GM12865 (cell line): ENCODE measurements at regions not wholly inside any gene's neighbourhood (a gene's known extent, or its start where the extent isn't known, plus 50 kb on each side); places are given as distances from the start of the nearest gene placed in this dataset.

Experiments
- DNase-seq: peaks from one replicate; pipeline ENCODE4 v3.0.0; 2010; ENCODE audit warnings: low read depth
- H3K4me3 ChIP-seq: 2 replicates; pipeline ENCODE4 v1.5.1; 2011; ENCODE audit warnings: mild to moderate bottlenecking, low read depth, low read length, control low read depth
- TF ChIP-seq, protein P1 (sequence below): IDR thresholded peaks from 2 replicates; pipeline ENCODE4 v1.5.1; 2011; ENCODE audit warnings: low read length, control low read depth, low read depth, inconsistent platforms; ENCODE audit not compliant: insufficient read depth; ENCODE audit errors: missing control alignments

DNA sequence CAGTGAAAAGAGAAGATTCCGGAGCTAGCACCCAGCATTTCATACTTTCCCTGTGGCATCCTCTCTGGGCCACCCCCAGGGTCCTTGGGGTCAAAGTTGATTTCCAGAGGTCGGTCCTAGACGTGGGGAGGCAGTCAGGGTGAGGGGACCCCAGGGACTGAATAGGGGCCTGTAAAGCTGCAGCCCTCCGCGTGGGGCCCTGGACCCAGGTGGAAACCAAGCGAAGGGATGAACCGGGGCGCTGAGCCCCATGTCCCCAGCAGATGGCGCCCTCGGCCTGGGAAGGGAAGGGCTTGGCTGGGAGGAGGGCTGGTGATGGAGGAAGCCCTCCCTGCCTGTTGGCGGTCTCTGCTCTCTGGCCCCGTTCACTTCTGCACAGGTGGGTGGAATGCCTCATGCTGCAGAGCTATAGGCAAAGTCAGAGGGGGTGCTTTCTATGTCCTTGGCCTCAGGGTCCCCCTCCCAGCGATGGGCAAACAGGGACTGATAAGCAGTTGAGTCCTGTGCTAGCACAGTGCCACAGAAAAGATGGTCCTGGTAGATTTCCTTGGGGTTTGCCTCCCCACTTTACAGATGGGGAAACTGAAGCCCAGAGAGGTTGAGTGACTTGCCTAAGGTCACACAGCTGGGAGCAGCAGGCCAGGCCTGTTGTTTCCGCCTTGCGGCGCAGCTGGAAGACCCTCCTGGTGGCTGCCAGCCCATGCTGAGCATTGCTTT, 163.4 kb upstream of the CIBAR2 start:
- no peak overlapping the region for H3K4me3 ChIP-seq
- TF ChIP-seq, protein P1, sequence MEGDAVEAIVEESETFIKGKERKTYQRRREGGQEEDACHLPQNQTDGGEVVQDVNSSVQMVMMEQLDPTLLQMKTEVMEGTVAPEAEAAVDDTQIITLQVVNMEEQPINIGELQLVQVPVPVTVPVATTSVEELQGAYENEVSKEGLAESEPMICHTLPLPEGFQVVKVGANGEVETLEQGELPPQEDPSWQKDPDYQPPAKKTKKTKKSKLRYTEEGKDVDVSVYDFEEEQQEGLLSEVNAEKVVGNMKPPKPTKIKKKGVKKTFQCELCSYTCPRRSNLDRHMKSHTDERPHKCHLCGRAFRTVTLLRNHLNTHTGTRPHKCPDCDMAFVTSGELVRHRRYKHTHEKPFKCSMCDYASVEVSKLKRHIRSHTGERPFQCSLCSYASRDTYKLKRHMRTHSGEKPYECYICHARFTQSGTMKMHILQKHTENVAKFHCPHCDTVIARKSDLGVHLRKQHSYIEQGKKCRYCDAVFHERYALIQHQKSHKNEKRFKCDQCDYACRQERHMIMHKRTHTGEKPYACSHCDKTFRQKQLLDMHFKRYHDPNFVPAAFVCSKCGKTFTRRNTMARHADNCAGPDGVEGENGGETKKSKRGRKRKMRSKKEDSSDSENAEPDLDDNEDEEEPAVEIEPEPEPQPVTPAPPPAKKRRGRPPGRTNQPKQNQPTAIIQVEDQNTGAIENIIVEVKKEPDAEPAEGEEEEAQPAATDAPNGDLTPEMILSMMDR = peak; percentile 93
- peak; percentile 59 for DNase-seq

DNA sequence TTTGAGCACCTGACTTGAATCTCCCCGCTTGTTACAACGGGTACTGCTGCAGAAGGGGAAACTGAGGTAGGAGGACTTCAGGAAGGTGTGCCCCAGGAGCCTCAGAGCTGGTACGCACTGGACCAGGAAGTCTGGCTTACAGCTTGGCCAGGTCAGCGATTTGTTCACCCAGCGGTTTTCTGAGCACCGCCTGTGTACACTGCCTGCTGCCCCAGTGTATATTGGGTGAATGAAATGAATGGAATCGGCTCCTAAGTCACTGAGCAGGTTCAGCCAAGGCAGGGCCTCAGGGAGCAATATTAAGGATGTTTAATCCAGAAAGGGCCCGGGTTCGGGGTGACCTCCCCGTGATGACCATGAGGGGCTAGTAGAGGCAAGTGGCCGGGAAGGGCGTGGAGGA, 164.0 kb upstream of the CIBAR2 start:
- no peak for DNase-seq
- H3K4me3 ChIP-seq = no peak overlapping the region
- TF ChIP-seq, protein P1 = no peak

DNA sequence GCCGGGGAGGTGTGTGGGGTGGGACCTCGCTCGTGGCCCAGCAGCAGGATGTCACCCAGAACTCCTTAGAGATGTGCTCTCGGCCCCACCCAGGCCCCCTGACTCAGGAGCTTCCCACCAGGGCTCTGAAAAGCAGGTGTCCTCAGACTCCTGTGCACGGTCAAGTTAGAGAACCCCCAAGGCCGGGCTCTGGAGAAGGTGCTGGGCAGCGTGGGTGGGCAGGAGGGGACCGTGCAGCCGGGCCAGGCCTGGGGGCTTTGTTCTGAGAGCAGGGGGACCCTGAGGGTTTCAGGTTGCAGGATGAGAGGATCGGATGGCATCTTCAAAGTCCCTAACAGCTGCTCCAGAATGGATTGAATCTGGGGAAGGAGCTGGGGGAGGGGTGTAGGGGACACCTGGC, 164.4 kb upstream of the CIBAR2 start:
- no peak overlapping the region for H3K4me3 ChIP-seq
- TF ChIP-seq, protein P1 = no peak
- DNase-seq = no peak

DNA sequence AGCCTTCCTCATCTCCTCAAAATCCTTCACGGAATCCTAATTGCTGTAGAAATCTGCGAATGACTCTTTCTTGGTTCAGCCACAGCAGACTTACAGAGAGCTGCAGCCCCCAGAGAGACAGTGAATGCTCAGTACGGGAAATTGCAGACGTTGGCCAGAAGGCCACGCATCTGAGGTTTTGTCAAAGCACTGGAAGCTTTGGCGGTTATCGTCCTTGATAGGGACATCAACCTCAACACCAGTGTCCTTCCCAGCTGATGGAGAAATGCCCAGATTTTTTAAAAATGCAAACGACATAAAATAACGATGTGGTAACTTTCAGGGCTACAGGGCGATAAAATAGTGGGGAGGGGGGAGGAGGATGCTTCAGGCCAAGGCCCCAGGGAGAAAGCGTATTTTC, 166.6 kb upstream of the CIBAR2 start:
- DNase-seq = no peak

DNA sequence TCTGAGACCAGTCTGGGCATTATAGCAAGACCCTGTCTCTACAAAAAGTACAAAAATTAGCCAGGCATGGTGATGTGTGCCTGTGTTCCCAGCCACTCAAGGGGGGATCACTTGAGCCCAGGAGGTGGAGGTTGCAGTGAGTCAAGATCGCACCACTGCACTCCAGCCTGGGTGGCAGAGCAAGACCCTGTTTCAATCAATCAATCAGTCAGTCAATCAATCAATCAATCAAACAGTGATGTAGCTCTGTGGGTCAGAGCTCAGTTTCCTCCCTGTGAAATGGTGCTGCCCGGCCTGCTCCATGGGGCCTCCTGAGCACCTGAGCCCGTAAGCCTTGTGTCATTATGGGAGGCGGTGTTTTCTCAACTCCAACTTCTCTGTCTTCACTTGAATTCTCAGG, 167.1 kb upstream of the CIBAR2 start:
- DNase-seq = no peak
- TF ChIP-seq, protein P1 = no peak
- no peak overlapping the region for H3K4me3 ChIP-seq

More for the DNA sequence above, 166.6 kb upstream of the CIBAR2 start:
- TF ChIP-seq, protein P1 = no peak
- no peak overlapping the region for H3K4me3 ChIP-seq

DNA sequence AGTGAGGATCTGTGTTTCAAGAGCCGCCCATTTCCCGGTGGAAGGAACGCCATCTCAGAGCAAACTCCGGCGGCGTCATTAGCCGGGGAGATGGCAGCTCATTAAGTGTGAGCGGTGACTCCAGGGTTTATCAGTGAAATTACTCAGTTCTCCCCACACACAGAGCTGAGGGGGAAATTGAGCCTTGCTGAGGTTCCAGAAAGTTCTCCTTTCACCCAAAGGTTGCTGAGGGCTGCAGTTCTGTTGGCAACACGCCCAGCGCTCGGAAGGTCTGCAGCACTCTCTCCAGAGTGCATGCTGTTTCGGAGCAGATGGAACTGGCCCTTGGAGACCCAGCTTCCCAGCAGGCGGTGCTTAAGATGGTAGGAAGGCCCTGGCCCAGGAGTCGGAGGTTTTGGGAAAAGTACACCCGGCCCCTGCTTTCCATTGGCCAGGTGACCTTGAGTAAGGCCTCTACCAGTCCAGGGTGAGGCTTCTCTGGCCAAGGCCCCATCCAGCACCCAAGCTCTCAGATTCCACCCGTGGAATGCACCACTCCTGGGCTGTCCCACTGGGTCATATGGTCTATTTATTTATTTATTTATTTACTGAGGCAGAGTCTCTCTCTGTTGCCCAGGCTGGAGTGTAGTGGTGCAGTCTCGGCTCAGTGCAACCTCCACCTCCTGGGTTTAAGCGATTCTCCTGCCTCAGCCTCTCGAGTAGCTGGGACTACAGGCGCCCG, 167.7 kb upstream of the CIBAR2 start:
- H3K4me3 ChIP-seq = no peak overlapping the region
- TF ChIP-seq, protein P1 = no peak
- DNase-seq = no peak

DNA sequence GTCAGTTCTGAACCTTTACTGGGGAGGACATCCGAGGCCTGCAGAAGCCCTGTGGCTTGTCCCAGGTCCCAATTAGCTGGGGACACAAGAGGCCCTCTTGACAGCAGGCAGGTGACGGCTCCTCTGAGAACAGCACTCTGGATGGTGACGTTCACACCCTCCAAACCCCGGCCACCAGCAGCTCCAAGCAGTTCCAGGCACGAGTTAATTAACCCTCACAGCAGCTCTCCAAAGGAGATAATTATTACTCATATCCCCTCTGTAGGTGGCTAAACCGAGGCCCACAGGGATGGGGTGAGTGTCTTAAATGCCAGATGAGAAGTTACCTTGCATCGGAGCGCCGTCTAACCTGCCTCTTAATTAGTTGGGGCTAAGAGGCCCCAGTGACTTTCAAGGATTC, 168.9 kb upstream of the CIBAR2 start:
- no peak for DNase-seq
- TF ChIP-seq, protein P1 = no peak
- no peak overlapping the region for H3K4me3 ChIP-seq
